Gastrocnemius medialis (tissue), 4 donors: ENCODE measurements at regions not wholly inside any gene's neighbourhood (a gene's known extent, or its start where the extent isn't known, plus 50 kb on each side); places are given as distances from the start of the nearest gene placed in this dataset.

Experiments used
- POLR2A ChIP-seq, 2 donors: fragments of 450-650 bp; IDR thresholded peaks; one replicate each; pipeline ENCODE4 v1.6.1; 2017; ENCODE audit warnings: antibody characterized with exemption in 2 of 2, mild to moderate bottlenecking in 2 of 2, moderate library complexity in 2 of 2
- TF ChIP-seq, protein P1 (sequence below), 5 experiments: fragments of 450-650 bp in 3 of 5; fragments of 200-600 bp in 2 of 5; sonication (generic) in 2 of 5; IDR thresholded peaks in 4 of 5; conservative IDR thresholded peaks in 1 of 5; 1 replicate in 4 of 5; 2 replicates in 1 of 5; pipeline ENCODE4 v1.5.1; 2016 to 2019; ENCODE audit warnings: antibody characterized with exemption in 5 of 5, mild to moderate bottlenecking in 3 of 5, moderate library complexity in 3 of 5

DNA sequence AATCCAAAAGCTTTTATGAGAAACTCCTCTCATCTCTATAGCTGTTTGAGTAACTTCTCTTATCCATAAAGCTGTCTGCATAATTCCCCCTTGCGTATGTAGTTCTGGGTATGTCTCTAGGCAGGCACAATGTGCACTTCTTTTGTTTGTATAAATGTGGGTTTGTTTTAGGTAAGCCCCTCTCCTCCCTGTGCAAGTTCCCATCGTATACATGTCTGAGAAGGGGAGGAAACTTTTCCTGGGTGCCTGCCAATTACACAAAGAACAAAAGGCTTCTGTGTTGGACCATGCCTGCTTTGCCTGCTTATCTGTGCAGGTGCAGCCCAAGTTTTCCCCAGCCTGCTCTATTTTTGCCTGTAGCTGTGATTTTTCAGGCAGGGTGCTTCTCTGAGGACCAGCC lies 96.7 kb downstream of the CCER1 start:
- TF ChIP-seq POLR2A (IDR thresholded peaks at IDR 0.05) = no peak
- TF ChIP-seq, protein P1, sequence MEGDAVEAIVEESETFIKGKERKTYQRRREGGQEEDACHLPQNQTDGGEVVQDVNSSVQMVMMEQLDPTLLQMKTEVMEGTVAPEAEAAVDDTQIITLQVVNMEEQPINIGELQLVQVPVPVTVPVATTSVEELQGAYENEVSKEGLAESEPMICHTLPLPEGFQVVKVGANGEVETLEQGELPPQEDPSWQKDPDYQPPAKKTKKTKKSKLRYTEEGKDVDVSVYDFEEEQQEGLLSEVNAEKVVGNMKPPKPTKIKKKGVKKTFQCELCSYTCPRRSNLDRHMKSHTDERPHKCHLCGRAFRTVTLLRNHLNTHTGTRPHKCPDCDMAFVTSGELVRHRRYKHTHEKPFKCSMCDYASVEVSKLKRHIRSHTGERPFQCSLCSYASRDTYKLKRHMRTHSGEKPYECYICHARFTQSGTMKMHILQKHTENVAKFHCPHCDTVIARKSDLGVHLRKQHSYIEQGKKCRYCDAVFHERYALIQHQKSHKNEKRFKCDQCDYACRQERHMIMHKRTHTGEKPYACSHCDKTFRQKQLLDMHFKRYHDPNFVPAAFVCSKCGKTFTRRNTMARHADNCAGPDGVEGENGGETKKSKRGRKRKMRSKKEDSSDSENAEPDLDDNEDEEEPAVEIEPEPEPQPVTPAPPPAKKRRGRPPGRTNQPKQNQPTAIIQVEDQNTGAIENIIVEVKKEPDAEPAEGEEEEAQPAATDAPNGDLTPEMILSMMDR (IDR thresholded peaks at IDR 0.05 in 4 of 5, conservative IDR thresholded peaks at IDR 0.05 in 1 of 5) = no peak
